H1 (cell line): ENCODE measurements at regions not wholly inside any gene's neighbourhood (a gene's known extent, or its start where the extent isn't known, plus 50 kb on each side); places are given as distances from the start of the nearest gene placed in this dataset.

Experiments
- CTCF ChIA-PET: fragments of 300-600 bp; sonication (Branson Sonifier 250); formaldehyde crosslinking; loops from one replicate; lab custom pipeline; 2021; ENCODE audit not compliant: partially characterized antibody; lab: Charles Lee
- POLR2A ChIA-PET: fragments of 300-600 bp; sonication (Branson Sonifier 250); formaldehyde crosslinking; loops from one replicate; lab custom pipeline; 2021; ENCODE audit warnings: inconsistent platforms; ENCODE audit not compliant: partially characterized antibody; lab: Charles Lee
- DNase-seq, 2 experiments: peaks; one replicate each; pipeline versions ENCODE4 v3.0.0 to v3.0.0-alpha.2; 2010 to 2022; ENCODE audit warnings: low spot score in 2 of 2, low read depth in 1 of 2, mixed read lengths in 1 of 2
- FAIRE-seq: peaks from 2 replicates; lab custom pipeline; 2011; peaks lifted over from hg19 to GRCh38; lab: Jason Lieb, UNC
- H2AFZ ChIP-seq: 2 replicates; pipeline ENCODE4 v1.8.1; 2012; ENCODE audit warnings: low read length, inconsistent platforms
- H2AK5ac ChIP-seq: 2 replicates; pipeline ENCODE4 v1.6.1; 2013; ENCODE audit warnings: low read depth, low read length
- H2BK120ac ChIP-seq: replicated peaks from 2 replicates; pipeline ENCODE3; 2013; ENCODE audit warnings: low read depth, low read length, inconsistent platforms
- H2BK12ac ChIP-seq: 2 replicates; pipeline ENCODE4 v1.6.1; 2013; ENCODE audit warnings: low read depth, low read length
- H2BK15ac ChIP-seq: 2 replicates; pipeline ENCODE4 v1.6.1; 2013; ENCODE audit warnings: low read length
- H2BK20ac ChIP-seq: 2 replicates; pipeline ENCODE4 v1.6.1; 2013; ENCODE audit warnings: low read length
- H2BK5ac ChIP-seq: 2 replicates; pipeline ENCODE4 v1.6.1; 2013; ENCODE audit warnings: low read depth, low read length
- H3K14ac ChIP-seq: 2 replicates; pipeline ENCODE4 v1.6.1; 2013; ENCODE audit warnings: inconsistent platforms; ENCODE audit not compliant: insufficient read length
- H3K18ac ChIP-seq: 2 replicates; pipeline ENCODE4 v1.6.1; 2013; ENCODE audit warnings: low read length; ENCODE audit errors: extremely low read depth
- H3K23ac ChIP-seq: 2 replicates; pipeline ENCODE4 v1.6.1; 2013; ENCODE audit warnings: inconsistent platforms; ENCODE audit not compliant: insufficient read length
- H3K23me2 ChIP-seq: 2 replicates; pipeline ENCODE4 v1.6.1; 2013; ENCODE audit warnings: low read depth, low read length
- H3K27ac ChIP-seq: 2 replicates; pipeline ENCODE4 v1.6.1; 2011; ENCODE audit warnings: low read depth, low read length, inconsistent platforms
- H3K27me3 ChIP-seq, 4 experiments: replicated peaks in 1 of 4; 1 replicate in 1 of 4; 2 replicates in 3 of 4; pipeline versions ENCODE4 v1.6.1 to v1.8.1; 2011 to 2013; ENCODE audit warnings: low read length in 3 of 4, mild to moderate bottlenecking in 3 of 4, inconsistent platforms in 2 of 4, mixed read lengths in 2 of 4, moderate library complexity in 1 of 4; ENCODE audit not compliant: control insufficient read depth in 3 of 4, insufficient read depth in 3 of 4; ENCODE audit errors: extremely low read depth in 1 of 4
- H3K36me3 ChIP-seq, 4 experiments: 2 replicates each; pipeline versions ENCODE4 v1.6.1 to v1.8.1; 2011 to 2013; ENCODE audit warnings: mild to moderate bottlenecking in 4 of 4, low read length in 3 of 4, moderate library complexity in 2 of 4, control low read depth in 1 of 4, inconsistent platforms in 1 of 4; ENCODE audit not compliant: insufficient read depth in 4 of 4, control insufficient read depth in 2 of 4
- H3K4ac ChIP-seq: replicated peaks from 2 replicates; pipeline ENCODE3; 2013; ENCODE audit warnings: low read length, low read depth, mixed read lengths, inconsistent platforms; ENCODE audit not compliant: insufficient read length
- H3K4me1 ChIP-seq, 4 experiments: replicated peaks in 1 of 4; 1 replicate in 1 of 4; 2 replicates in 3 of 4; pipeline versions ENCODE4 v1.6.1 to v1.8.1; 2011 to 2013; ENCODE audit warnings: low read length in 3 of 4, inconsistent platforms in 2 of 4, mixed read lengths in 1 of 4; ENCODE audit not compliant: insufficient read depth in 4 of 4, control insufficient read depth in 3 of 4
- H3K4me2 ChIP-seq, 2 experiments: 2 replicates each; pipeline versions ENCODE4 v1.6.1 to v1.8.1; 2011 to 2013; ENCODE audit warnings: low read depth in 2 of 2, low read length in 2 of 2, control low read depth in 1 of 2, inconsistent platforms in 1 of 2, mild to moderate bottlenecking in 1 of 2; ENCODE audit not compliant: insufficient read depth in 1 of 2
- H3K4me3 ChIP-seq, 4 experiments: fragments of 200-600, 300-600 bp in 1 of 4; sonication (generic), shearing (Covaris generic), sonication (Bioruptor Twin) in 1 of 4; 2 replicates each; pipeline versions ENCODE4 v1.5.1 to v1.8.1; 2011 to 2016; ENCODE audit warnings: low read length in 4 of 4, low read depth in 3 of 4, control low read depth in 2 of 4, inconsistent platforms in 2 of 4, mild to moderate bottlenecking in 2 of 4, mixed read lengths in 1 of 4, moderate library complexity in 1 of 4; ENCODE audit not compliant: insufficient read depth in 2 of 4; ENCODE audit errors: extremely low read depth in 1 of 4
- H3K56ac ChIP-seq: replicated peaks from 2 replicates; pipeline ENCODE3; 2013; ENCODE audit warnings: low read depth, mild to moderate bottlenecking, mixed read lengths, low read length, inconsistent platforms; ENCODE audit not compliant: insufficient read length
- H3K79me1 ChIP-seq: 2 replicates; pipeline ENCODE4 v1.6.1; 2013; ENCODE audit warnings: low read depth, low read length, control low read depth
- H3K79me2 ChIP-seq, 2 experiments: 2 replicates each; pipeline versions ENCODE4 v1.6.1 to v1.8.1; 2012 to 2013; ENCODE audit warnings: low read length in 2 of 2, mild to moderate bottlenecking in 2 of 2, inconsistent platforms in 1 of 2; ENCODE audit not compliant: insufficient read depth in 2 of 2, control insufficient read depth in 1 of 2
- H3K9ac ChIP-seq, 4 experiments: replicated peaks in 1 of 4; 1 replicate in 1 of 4; 2 replicates in 3 of 4; pipeline versions ENCODE4 v1.6.1 to v1.8.1; 2011 to 2013; ENCODE audit warnings: low read depth in 3 of 4, low read length in 3 of 4, control low read depth in 2 of 4, mild to moderate bottlenecking in 2 of 4, moderate library complexity in 2 of 4, inconsistent platforms in 1 of 4; ENCODE audit errors: extremely low read depth in 1 of 4
- H3K9me3 ChIP-seq, 2 experiments: 2 replicates each; pipeline versions ENCODE4 v1.6.1 to v1.8.1; 2012 to 2013; ENCODE audit warnings: mild to moderate bottlenecking in 2 of 2, moderate library complexity in 2 of 2, control low read depth in 1 of 2, inconsistent platforms in 1 of 2, low read depth in 1 of 2, low read length in 1 of 2, mixed read lengths in 1 of 2; ENCODE audit not compliant: insufficient read depth in 2 of 2
- H4K20me1 ChIP-seq, 2 experiments: replicated peaks in 1 of 2; 2 replicates each; pipeline versions ENCODE3 to v1.8.1; 2011 to 2013; ENCODE audit warnings: inconsistent platforms in 2 of 2, low read length in 2 of 2, mild to moderate bottlenecking in 1 of 2; ENCODE audit not compliant: insufficient read depth in 2 of 2, control insufficient read depth in 1 of 2
- H4K5ac ChIP-seq: 2 replicates; pipeline ENCODE4 v1.6.1; 2013; ENCODE audit warnings: low read length, low read depth, mixed read lengths, inconsistent platforms; ENCODE audit not compliant: insufficient read length
- H4K8ac ChIP-seq: 2 replicates; pipeline ENCODE4 v1.8.0; 2013; ENCODE audit warnings: mild to moderate bottlenecking, moderate library complexity, low read length, inconsistent platforms; ENCODE audit not compliant: insufficient read depth; ENCODE audit errors: extremely low read depth
- H4K91ac ChIP-seq: replicated peaks from 2 replicates; pipeline ENCODE3; 2013; ENCODE audit warnings: low read length, mixed read lengths, inconsistent platforms; ENCODE audit not compliant: insufficient read length
- ATF2 ChIP-seq: IDR thresholded peaks from 2 replicates; pipeline ENCODE4 v1.6.1; 2012; ENCODE audit warnings: low read length, inconsistent platforms
- BRCA1 ChIP-seq: IDR thresholded peaks from 2 replicates; pipeline ENCODE4 v1.6.1; 2012; ENCODE audit warnings: low read depth, low read length, improper control_type of control experiment
- CBX8 ChIP-seq: fragments of 300-800, 300-1000 bp; sonication (generic); IDR thresholded peaks from 2 replicates; pipeline ENCODE4 v1.7.1; 2016; ENCODE audit warnings: low read depth, low read length, borderline replicate concordance
- CHD2 ChIP-seq: IDR thresholded peaks from 2 replicates; pipeline ENCODE4 v1.6.1; 2012; ENCODE audit warnings: low read length, improper control_type of control experiment
- EP300 ChIP-seq, 2 experiments: IDR thresholded peaks; 1 replicate in 1 of 2; 2 replicates in 1 of 2; pipeline ENCODE4 v1.6.1; 2011 to 2012; ENCODE audit warnings: low read depth in 2 of 2, low read length in 2 of 2, mild to moderate bottlenecking in 2 of 2, borderline replicate concordance in 1 of 2, inconsistent platforms in 1 of 2, moderate library complexity in 1 of 2
- FOSL1 ChIP-seq: IDR thresholded peaks from 2 replicates; pipeline ENCODE4 v1.6.1; 2011; ENCODE audit warnings: mild to moderate bottlenecking, low read depth, low read length, moderate library complexity; ENCODE audit not compliant: insufficient read depth
- GABPA ChIP-seq: IDR thresholded peaks from 2 replicates; pipeline ENCODE4 v1.6.1; 2011; ENCODE audit warnings: mild to moderate bottlenecking, low read length, moderate library complexity, borderline replicate concordance; ENCODE audit not compliant: insufficient read depth
- HDAC6 ChIP-seq: IDR thresholded peaks from one replicate; pipeline ENCODE4 v1.7.1; 2012; ENCODE audit warnings: low read depth, mild to moderate bottlenecking, inconsistent platforms, low read length, moderate library complexity
- JUND ChIP-seq: IDR thresholded peaks from 2 replicates; pipeline ENCODE4 v1.6.1; 2011; ENCODE audit warnings: mild to moderate bottlenecking, improper control_type of control experiment, low read length
- KDM5A ChIP-seq: fragments of 200-600 bp; IDR thresholded peaks from 2 replicates; pipeline ENCODE4 v1.7.1; 2012; ENCODE audit warnings: mild to moderate bottlenecking, low read length, inconsistent platforms, mixed read lengths
- RBBP5 ChIP-seq: IDR thresholded peaks from 2 replicates; pipeline ENCODE4 v1.7.1; 2012; ENCODE audit warnings: low read depth, mild to moderate bottlenecking, inconsistent platforms, low read length, moderate library complexity, borderline replicate concordance
- SP2 ChIP-seq: IDR thresholded peaks from 2 replicates; pipeline ENCODE4 v1.6.1; 2012; ENCODE audit warnings: mild to moderate bottlenecking, low read length, inconsistent platforms
- SP4 ChIP-seq: IDR thresholded peaks from 2 replicates; pipeline ENCODE4 v1.6.1; 2012; ENCODE audit warnings: low read length, inconsistent platforms
- TF ChIP-seq, protein P1 (sequence below): IDR thresholded peaks from 2 replicates; pipeline ENCODE4 v1.6.1; 2012; ENCODE audit warnings: inconsistent platforms

GRCh38 chr2:225223301-225223700 is 176.2 kb upstream of the NYAP2 start:
- Histone ChIP-seq H3K4me2 (no peak overlapping the region), H4K20me1 (no peaks in the 10 kb centered on the region), H2BK120ac (no peak overlapping the region), H2AK5ac (no peak overlapping the region), H3K4me3 (no peak overlapping the region), H3K56ac (no peak overlapping the region), H3K36me3 (no peaks in the 10 kb centered on the region), H3K18ac (no peak overlapping the region), H3K4ac (no peak overlapping the region), H3K27me3 (no peaks in the 10 kb centered on the region), H4K5ac (no peak overlapping the region), H3K9me3 (no peaks in the 10 kb centered on the region), H2BK20ac (no peak overlapping the region), H2BK12ac (no peak overlapping the region), H2BK15ac (no peak overlapping the region), H4K91ac (no peak overlapping the region), H4K8ac (no peak overlapping the region), H3K14ac (no peak overlapping the region), H2AFZ (no peak overlapping the region), H3K23me2 (no peaks in the 10 kb centered on the region), H3K79me2 (no peaks in the 10 kb centered on the region)
- FAIRE-seq, result no peak
- CTCF ChIA-PET, result interaction anchor here (1.0 to 3.3 kb wide), 2 partner anchors 11 to 60 kb away, joined by 3 to 11 read pairs; no protein-coding TSS in a partner anchor
- TF ChIP-seq, protein P1, sequence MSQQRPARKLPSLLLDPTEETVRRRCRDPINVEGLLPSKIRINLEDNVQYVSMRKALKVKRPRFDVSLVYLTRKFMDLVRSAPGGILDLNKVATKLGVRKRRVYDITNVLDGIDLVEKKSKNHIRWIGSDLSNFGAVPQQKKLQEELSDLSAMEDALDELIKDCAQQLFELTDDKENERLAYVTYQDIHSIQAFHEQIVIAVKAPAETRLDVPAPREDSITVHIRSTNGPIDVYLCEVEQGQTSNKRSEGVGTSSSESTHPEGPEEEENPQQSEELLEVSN, result no peak
- no peak for TF ChIP-seq CHD2
- TF ChIP-seq SP4, result no peak
- no peak for TF ChIP-seq SP2
- TF ChIP-seq CBX8, result no peak
- no peak for TF ChIP-seq HDAC6
- TF ChIP-seq ATF2, result no peak
- TF ChIP-seq RBBP5, result no peak
- no peak for TF ChIP-seq EP300 (IDR thresholded peaks at IDR 0.05; ENCODE audit: borderline replicate concordance in 1 of 2, low read depth in 2 of 2, low read length in 2 of 2)
- no peak for TF ChIP-seq GABPA
- TF ChIP-seq FOSL1, result no peak
- no peak for TF ChIP-seq BRCA1
- no peak for TF ChIP-seq KDM5A
- no peak for TF ChIP-seq JUND
- TF ChIP-seq, all 59 proteins: peak for 0
- POLR2A ChIA-PET, result no interaction called here
- Histone ChIP-seq H3K27ac (no peak overlapping the region), H3K4me1 (no peaks in the 10 kb centered on the region), H3K23ac (no peak overlapping the region), H3K79me1 (no peaks in the 10 kb centered on the region), H3K9ac (no peak overlapping the region), H2BK5ac (no peak overlapping the region)
- DNase-seq, result no peak
